GM12892 (cell line): ENCODE measurements at regions not wholly inside any gene's neighbourhood (a gene's known extent, or its start where the extent isn't known, plus 50 kb on each side); places are given as distances from the start of the nearest gene placed in this dataset.

Source experiments
- POLR2A ChIP-seq: IDR thresholded peaks from 2 replicates; pipeline ENCODE4 v1.6.1; 2011; ENCODE audit warnings: low read depth, low read length, control low read depth
- POLR2AphosphoS5 ChIP-seq: IDR thresholded peaks from 2 replicates; pipeline ENCODE4 v1.6.1; 2011; ENCODE audit warnings: low read depth, low read length, control low read depth
- TAF1 ChIP-seq: IDR thresholded peaks from 2 replicates; pipeline ENCODE4 v1.6.1; 2011; ENCODE audit warnings: low read depth, mild to moderate bottlenecking, control low read depth, low read length, borderline replicate concordance

GRCh38 chr14:40009771-40010170 is 577.5 kb upstream of the FBXO33 start:
- no peak for TF ChIP-seq POLR2A
- TF ChIP-seq POLR2AphosphoS5 = no peak
- TF ChIP-seq TAF1 = no peak
